ENCODE measurements at regions not wholly inside any gene's neighbourhood (a gene's known extent, or its start where the extent isn't known, plus 50 kb on each side); places are given as distances from the start of the nearest gene placed in this dataset.

DNA sequence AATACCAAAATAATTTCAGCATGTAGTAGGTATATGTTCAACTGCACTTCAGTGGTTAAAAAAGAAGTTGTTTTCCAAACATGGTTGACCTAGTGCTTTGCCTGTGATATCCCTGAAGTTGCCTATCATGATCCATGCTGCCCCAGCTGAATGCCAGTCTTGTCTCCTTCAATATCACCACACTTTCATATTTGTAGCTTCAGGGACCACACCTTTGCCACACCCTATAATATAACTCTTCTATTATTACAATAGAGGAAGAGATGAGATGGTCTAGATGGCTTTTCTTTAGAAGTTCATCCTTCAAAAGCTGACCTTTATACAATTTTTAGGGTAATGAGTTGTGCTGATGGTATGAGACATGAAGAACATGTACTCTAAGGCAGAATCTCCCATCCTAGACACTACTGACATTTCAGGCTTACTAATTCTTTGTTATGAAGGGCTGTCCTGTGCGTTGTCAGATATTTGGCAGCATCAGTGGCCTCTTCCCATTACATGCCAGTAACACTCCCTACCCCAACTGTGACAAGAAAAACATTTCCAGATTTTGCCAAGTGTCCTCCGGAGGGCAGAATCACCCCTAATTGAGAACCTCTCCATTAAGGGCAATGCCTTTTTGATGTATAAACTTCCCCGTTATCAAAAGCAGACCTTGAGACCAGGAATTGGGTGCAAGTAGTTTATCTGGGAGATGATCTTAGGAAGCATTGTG, 76.2 kb upstream of the PLCL2 start:
- Mint-ChIP-seq H3K27ac (no peak overlapping the region), H3K27me3 (ENCODE audit: insufficient read depth, low read depth, poor library complexity) (no peaks in the 10 kb centered on the region), H3K4me3 (no peak overlapping the region), H3K4me1 (peaks cover 25% of the 10 kb centered on the region), H3K36me3 (ENCODE audit: low read depth) (peaks cover 3% of the 10 kb centered on the region; the same call in 1 of the 3 replicates), H3K9me3 (peaks cover 4% of the 10 kb centered on the region; the same call in 2 of the 3 replicates)
- Histone ChIP-seq H3K4me3 (no peak overlapping the region), H3K4me2 (no peak overlapping the region), H4K20me1 (replicated peaks; ENCODE audit: insufficient read depth) (no peaks in the 10 kb centered on the region), H3K4me1 (ENCODE audit: insufficient read depth) (peaks cover 24% of the 10 kb centered on the region), H2AFZ (no peak overlapping the region), H3K79me2 (replicated peaks; ENCODE audit: insufficient read depth) (no peaks in the 10 kb centered on the region), H3K9me2 (ENCODE audit: insufficient read depth) (peaks cover 21% of the 10 kb centered on the region), H3K27ac (ENCODE audit: low read depth) (no peak overlapping the region), H3K27me3 (ENCODE audit: insufficient read depth) (no peaks in the 10 kb centered on the region), H3F3A (replicated peaks; ENCODE audit: low read depth) (no peaks in the 10 kb centered on the region), H3K36me3 (ENCODE audit: insufficient read depth) (no peaks in the 10 kb centered on the region; the same call in 1 of the 2 replicates)
- ATAC-seq (peak; percentile 28; the same call in 2 of the 3 replicates), DNase-seq (ENCODE audit: low spot score) (no peak)
- TF ChIP-seq ZNF331 (CRISPR knock-in tag; IDR thresholded peaks at IDR 0.05; ENCODE audit: low read depth), result no peak
- no peak for TF ChIP-seq EZH2 (IDR thresholded peaks at IDR 0.05; ENCODE audit: low read depth, unreplicated experiment)
- TF ChIP-seq, protein P1, sequence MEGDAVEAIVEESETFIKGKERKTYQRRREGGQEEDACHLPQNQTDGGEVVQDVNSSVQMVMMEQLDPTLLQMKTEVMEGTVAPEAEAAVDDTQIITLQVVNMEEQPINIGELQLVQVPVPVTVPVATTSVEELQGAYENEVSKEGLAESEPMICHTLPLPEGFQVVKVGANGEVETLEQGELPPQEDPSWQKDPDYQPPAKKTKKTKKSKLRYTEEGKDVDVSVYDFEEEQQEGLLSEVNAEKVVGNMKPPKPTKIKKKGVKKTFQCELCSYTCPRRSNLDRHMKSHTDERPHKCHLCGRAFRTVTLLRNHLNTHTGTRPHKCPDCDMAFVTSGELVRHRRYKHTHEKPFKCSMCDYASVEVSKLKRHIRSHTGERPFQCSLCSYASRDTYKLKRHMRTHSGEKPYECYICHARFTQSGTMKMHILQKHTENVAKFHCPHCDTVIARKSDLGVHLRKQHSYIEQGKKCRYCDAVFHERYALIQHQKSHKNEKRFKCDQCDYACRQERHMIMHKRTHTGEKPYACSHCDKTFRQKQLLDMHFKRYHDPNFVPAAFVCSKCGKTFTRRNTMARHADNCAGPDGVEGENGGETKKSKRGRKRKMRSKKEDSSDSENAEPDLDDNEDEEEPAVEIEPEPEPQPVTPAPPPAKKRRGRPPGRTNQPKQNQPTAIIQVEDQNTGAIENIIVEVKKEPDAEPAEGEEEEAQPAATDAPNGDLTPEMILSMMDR (conservative IDR thresholded peaks at IDR 0.05; ENCODE audit: low read depth in 2 of 2), result peak; percentile 37 to 50

DNA sequence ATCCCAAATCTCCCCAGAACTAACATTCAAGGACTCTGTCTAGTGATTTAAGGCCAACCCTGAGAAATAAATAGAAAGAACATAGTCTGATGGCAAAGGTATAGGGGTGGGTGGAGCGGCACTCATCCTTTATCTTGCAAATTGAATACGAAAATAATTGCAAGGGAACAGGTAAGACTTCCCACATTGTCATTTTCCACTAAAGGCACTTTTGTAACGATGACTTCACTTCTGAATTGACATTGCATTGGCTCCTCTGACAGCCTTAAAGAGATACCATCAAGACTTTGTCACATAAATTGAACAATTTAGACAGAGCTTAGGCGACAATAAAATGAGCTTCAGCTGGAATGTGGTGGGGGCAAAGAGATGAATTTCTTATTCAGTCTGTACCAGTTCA, 75.3 kb upstream of the PLCL2 start:
- Histone ChIP-seq H3K4me3 (no peak overlapping the region), H3K9me2 (ENCODE audit: insufficient read depth) (peaks cover 31% of the 10 kb centered on the region), H2AFZ (no peak overlapping the region), H3K4me2 (no peak overlapping the region), H3F3A (replicated peaks; ENCODE audit: low read depth) (no peaks in the 10 kb centered on the region), H4K20me1 (replicated peaks; ENCODE audit: insufficient read depth) (no peaks in the 10 kb centered on the region), H3K36me3 (ENCODE audit: insufficient read depth) (no peaks in the 10 kb centered on the region; the same call in 1 of the 2 replicates), H3K4me1 (ENCODE audit: insufficient read depth) (peaks cover 24% of the 10 kb centered on the region), H3K79me2 (replicated peaks; ENCODE audit: insufficient read depth) (no peaks in the 10 kb centered on the region), H3K27me3 (ENCODE audit: insufficient read depth) (no peaks in the 10 kb centered on the region), H3K27ac (ENCODE audit: low read depth) (no peak overlapping the region)
- no peaks in the 10 kb centered on the region; the same call in 2 of the 3 replicates for H3K9me3 Mint-ChIP-seq
- DNase-seq (ENCODE audit: low spot score) (no peak), ATAC-seq (no peak)
- H3K36me3 Mint-ChIP-seq (ENCODE audit: low read depth), result peaks cover 3% of the 10 kb centered on the region; the same call in 1 of the 3 replicates
- no peak overlapping the region for H3K27ac Mint-ChIP-seq
- no peak overlapping the region for H3K4me3 Mint-ChIP-seq
- peaks cover 25% of the 10 kb centered on the region for H3K4me1 Mint-ChIP-seq
- H3K27me3 Mint-ChIP-seq (ENCODE audit: insufficient read depth, low read depth, poor library complexity), result no peaks in the 10 kb centered on the region
- TF ChIP-seq JUNB (IDR thresholded peaks at IDR 0.05; ENCODE audit: unreplicated experiment), result no peak
- TF ChIP-seq, protein P2, sequence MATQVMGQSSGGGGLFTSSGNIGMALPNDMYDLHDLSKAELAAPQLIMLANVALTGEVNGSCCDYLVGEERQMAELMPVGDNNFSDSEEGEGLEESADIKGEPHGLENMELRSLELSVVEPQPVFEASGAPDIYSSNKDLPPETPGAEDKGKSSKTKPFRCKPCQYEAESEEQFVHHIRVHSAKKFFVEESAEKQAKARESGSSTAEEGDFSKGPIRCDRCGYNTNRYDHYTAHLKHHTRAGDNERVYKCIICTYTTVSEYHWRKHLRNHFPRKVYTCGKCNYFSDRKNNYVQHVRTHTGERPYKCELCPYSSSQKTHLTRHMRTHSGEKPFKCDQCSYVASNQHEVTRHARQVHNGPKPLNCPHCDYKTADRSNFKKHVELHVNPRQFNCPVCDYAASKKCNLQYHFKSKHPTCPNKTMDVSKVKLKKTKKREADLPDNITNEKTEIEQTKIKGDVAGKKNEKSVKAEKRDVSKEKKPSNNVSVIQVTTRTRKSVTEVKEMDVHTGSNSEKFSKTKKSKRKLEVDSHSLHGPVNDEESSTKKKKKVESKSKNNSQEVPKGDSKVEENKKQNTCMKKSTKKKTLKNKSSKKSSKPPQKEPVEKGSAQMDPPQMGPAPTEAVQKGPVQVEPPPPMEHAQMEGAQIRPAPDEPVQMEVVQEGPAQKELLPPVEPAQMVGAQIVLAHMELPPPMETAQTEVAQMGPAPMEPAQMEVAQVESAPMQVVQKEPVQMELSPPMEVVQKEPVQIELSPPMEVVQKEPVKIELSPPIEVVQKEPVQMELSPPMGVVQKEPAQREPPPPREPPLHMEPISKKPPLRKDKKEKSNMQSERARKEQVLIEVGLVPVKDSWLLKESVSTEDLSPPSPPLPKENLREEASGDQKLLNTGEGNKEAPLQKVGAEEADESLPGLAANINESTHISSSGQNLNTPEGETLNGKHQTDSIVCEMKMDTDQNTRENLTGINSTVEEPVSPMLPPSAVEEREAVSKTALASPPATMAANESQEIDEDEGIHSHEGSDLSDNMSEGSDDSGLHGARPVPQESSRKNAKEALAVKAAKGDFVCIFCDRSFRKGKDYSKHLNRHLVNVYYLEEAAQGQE (IDR thresholded peaks at IDR 0.05; ENCODE audit: unreplicated experiment), result no peak
- TF ChIP-seq, protein P1 (conservative IDR thresholded peaks at IDR 0.05; ENCODE audit: low read depth in 2 of 2), result no peak
- no peak for TF ChIP-seq EZH2phosphoT487 (IDR thresholded peaks at IDR 0.05; ENCODE audit: unreplicated experiment)
- no peak for TF ChIP-seq NANOG (IDR thresholded peaks at IDR 0.05; ENCODE audit: borderline replicate concordance)

Data from GM23338 (cell line).